Activated CD4-positive, alpha-beta T cell treated with anti-CD3 and anti-CD28 coated beads, Interleukin-2, amount 50 U/mL, for 48 hours (primary cell): ENCODE measurements at regions not wholly inside any gene's neighbourhood (a gene's known extent, or its start where the extent isn't known, plus 50 kb on each side); places are given as distances from the start of the nearest gene placed in this dataset.

Experiments used
- DNase-seq, 2 experiments: peaks; one replicate each; pipeline ENCODE4 v3.0.0-alpha.2; 2020

- DNase-seq, result no peak
Measured at GRCh38 chr2:120576509-120577474, 158.9 kb upstream of the GLI2 start.

GRCh38 chr2:120577721-120578295 is 157.9 kb upstream of the GLI2 start:
- no peak for DNase-seq

GRCh38 chr2:120578576-120579352 is 156.9 kb upstream of the GLI2 start:
- DNase-seq, result no peak

GRCh38 chr2:120579916-120580685 is 155.6 kb upstream of the GLI2 start:
- no peak for DNase-seq

- no peak for DNase-seq
Measured at GRCh38 chr2:120580709-120581108, 155.0 kb upstream of the GLI2 start.

GRCh38 chr2:120583121-120583520 is 152.5 kb upstream of the GLI2 start:
- no peak for DNase-seq

GRCh38 chr2:120583851-120584570 is 151.7 kb upstream of the GLI2 start:
- DNase-seq, result no peak

GRCh38 chr2:120586507-120587278 is 149.0 kb upstream of the GLI2 start:
- no peak for DNase-seq

GRCh38 chr2:120587279-120587996 is 148.2 kb upstream of the GLI2 start:
- DNase-seq, result no peak

- no peak for DNase-seq
Measured at GRCh38 chr2:120587997-120588336, 147.7 kb upstream of the GLI2 start.

- no peak for DNase-seq
Measured at GRCh38 chr2:120589771-120590608, 145.7 kb upstream of the GLI2 start.

GRCh38 chr2:120590841-120591240 is 144.8 kb upstream of the GLI2 start:
- DNase-seq, result no peak

GRCh38 chr2:120591572-120591971 is 144.1 kb upstream of the GLI2 start:
- no peak for DNase-seq

GRCh38 chr2:120592084-120592483 is 143.6 kb upstream of the GLI2 start:
- DNase-seq, result no peak

- DNase-seq, result no peak
Measured at GRCh38 chr2:120593921-120594686, 141.6 kb upstream of the GLI2 start.

- DNase-seq, result no peak
Measured at GRCh38 chr2:120594856-120595685, 140.6 kb upstream of the GLI2 start.

GRCh38 chr2:120595739-120596138 is 139.9 kb upstream of the GLI2 start:
- no peak for DNase-seq
